GM18907 (cell line): ENCODE measurements at regions not wholly inside any gene's neighbourhood (a gene's known extent, or its start where the extent isn't known, plus 50 kb on each side); places are given as distances from the start of the nearest gene placed in this dataset.

Experiments
- ATAC-seq: cut with Tn5 transposase; IDR thresholded peaks from one replicate; pipeline ENCODE4 v1.9.1; 2021; ENCODE audit warnings: mild to moderate bottlenecking, moderate library complexity; ENCODE audit not compliant: unreplicated experiment

GRCh38 chr4:57291911-57292310, 181.7 kb upstream of the IGFBP7 start:
- ATAC-seq = no peak

GRCh38 chr4:57287687-57288604, 177.8 kb upstream of the IGFBP7 start:
- ATAC-seq = no peak

GRCh38 chr4:57282933-57283310, 172.7 kb upstream of the IGFBP7 start:
- no peak for ATAC-seq

- no peak for ATAC-seq
These were observed 170.3 kb upstream of the IGFBP7 start for GRCh38 chr4:57280481-57280880.

- ATAC-seq = no peak
These were observed 168.6 kb upstream of the IGFBP7 start for GRCh38 chr4:57278780-57279179.

- ATAC-seq = no peak
These were observed 163.9 kb upstream of the IGFBP7 start for GRCh38 chr4:57274082-57274481.

GRCh38 chr4:57270346-57270745, 160.2 kb upstream of the IGFBP7 start:
- no peak for ATAC-seq

GRCh38 chr4:57265831-57266582, 155.8 kb upstream of the IGFBP7 start:
- no peak for ATAC-seq

GRCh38 chr4:57254754-57255153, 144.6 kb upstream of the IGFBP7 start:
- ATAC-seq = no peak

- no peak for ATAC-seq
These were observed 138.9 kb upstream of the IGFBP7 start for GRCh38 chr4:57249083-57249482.

- ATAC-seq = no peak
These were observed 132.9 kb upstream of the IGFBP7 start for GRCh38 chr4:57243076-57243475.

- ATAC-seq = no peak
These were observed 124.1 kb upstream of the IGFBP7 start for GRCh38 chr4:57234252-57234775.

GRCh38 chr4:57233386-57233785, 123.2 kb upstream of the IGFBP7 start:
- ATAC-seq = no peak

- no peak for ATAC-seq
These were observed 121.6 kb upstream of the IGFBP7 start for GRCh38 chr4:57231781-57232180.

GRCh38 chr4:57220734-57221133, 110.5 kb upstream of the IGFBP7 start:
- no peak for ATAC-seq

- ATAC-seq = peak; percentile 50
These were observed 110.0 kb upstream of the IGFBP7 start for GRCh38 chr4:57220172-57220571.

GRCh38 chr4:57219431-57219830, 109.2 kb upstream of the IGFBP7 start:
- no peak for ATAC-seq

- no peak for ATAC-seq
These were observed 104.6 kb upstream of the IGFBP7 start for GRCh38 chr4:57214654-57215411.

- ATAC-seq = no peak
These were observed 100.9 kb upstream of the IGFBP7 start for GRCh38 chr4:57211131-57211530.

- ATAC-seq = no peak
These were observed 96.0 kb upstream of the IGFBP7 start for GRCh38 chr4:57206172-57206571.

GRCh38 chr4:57205580-57205979, 95.4 kb upstream of the IGFBP7 start:
- ATAC-seq = no peak
